ENCODE measurements at regions not wholly inside any gene's neighbourhood (a gene's known extent, or its start where the extent isn't known, plus 50 kb on each side); places are given as distances from the start of the nearest gene placed in this dataset.

DNA sequence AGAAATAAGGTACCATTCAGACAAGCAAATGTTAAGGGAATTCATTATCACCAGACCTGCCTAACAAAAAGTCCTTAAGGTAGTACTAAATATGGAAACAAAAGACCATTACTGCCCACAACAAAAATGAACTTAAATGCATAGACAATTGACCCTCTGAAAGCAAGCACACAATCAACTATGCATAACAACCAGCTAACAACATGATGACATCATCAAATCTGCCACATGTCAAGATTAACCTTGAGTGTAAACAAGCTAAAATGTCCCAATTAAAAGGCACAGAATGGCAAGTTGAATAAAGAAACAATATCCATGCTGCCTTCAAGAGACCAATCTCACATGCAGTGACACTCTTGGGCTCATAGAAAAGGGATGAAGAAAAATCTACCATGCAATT, 160.7 kb upstream of the CPXCR1 start:
- H3K27me3 Mint-ChIP-seq (ENCODE audit: low read depth), result no peaks in the 10 kb centered on the region
- TF ChIP-seq, protein P1, sequence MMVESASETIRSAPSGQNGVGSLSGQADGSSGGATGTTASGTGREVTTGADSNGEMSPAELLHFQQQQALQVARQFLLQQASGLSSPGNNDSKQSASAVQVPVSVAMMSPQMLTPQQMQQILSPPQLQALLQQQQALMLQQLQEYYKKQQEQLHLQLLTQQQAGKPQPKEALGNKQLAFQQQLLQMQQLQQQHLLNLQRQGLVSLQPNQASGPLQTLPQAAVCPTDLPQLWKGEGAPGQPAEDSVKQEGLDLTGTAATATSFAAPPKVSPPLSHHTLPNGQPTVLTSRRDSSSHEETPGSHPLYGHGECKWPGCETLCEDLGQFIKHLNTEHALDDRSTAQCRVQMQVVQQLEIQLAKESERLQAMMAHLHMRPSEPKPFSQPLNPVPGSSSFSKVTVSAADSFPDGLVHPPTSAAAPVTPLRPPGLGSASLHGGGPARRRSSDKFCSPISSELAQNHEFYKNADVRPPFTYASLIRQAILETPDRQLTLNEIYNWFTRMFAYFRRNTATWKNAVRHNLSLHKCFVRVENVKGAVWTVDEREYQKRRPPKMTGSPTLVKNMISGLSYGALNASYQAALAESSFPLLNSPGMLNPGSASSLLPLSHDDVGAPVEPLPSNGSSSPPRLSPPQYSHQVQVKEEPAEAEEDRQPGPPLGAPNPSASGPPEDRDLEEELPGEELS (CRISPR knock-in tag; IDR thresholded peaks at IDR 0.05), result no peak
- TF ChIP-seq ZNF416 (CRISPR knock-in tag; IDR thresholded peaks at IDR 0.05), result no peak
- TF ChIP-seq, protein P2, sequence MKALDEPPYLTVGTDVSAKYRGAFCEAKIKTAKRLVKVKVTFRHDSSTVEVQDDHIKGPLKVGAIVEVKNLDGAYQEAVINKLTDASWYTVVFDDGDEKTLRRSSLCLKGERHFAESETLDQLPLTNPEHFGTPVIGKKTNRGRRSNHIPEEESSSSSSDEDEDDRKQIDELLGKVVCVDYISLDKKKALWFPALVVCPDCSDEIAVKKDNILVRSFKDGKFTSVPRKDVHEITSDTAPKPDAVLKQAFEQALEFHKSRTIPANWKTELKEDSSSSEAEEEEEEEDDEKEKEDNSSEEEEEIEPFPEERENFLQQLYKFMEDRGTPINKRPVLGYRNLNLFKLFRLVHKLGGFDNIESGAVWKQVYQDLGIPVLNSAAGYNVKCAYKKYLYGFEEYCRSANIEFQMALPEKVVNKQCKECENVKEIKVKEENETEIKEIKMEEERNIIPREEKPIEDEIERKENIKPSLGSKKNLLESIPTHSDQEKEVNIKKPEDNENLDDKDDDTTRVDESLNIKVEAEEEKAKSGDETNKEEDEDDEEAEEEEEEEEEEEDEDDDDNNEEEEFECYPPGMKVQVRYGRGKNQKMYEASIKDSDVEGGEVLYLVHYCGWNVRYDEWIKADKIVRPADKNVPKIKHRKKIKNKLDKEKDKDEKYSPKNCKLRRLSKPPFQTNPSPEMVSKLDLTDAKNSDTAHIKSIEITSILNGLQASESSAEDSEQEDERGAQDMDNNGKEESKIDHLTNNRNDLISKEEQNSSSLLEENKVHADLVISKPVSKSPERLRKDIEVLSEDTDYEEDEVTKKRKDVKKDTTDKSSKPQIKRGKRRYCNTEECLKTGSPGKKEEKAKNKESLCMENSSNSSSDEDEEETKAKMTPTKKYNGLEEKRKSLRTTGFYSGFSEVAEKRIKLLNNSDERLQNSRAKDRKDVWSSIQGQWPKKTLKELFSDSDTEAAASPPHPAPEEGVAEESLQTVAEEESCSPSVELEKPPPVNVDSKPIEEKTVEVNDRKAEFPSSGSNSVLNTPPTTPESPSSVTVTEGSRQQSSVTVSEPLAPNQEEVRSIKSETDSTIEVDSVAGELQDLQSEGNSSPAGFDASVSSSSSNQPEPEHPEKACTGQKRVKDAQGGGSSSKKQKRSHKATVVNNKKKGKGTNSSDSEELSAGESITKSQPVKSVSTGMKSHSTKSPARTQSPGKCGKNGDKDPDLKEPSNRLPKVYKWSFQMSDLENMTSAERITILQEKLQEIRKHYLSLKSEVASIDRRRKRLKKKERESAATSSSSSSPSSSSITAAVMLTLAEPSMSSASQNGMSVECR (CRISPR knock-in tag; IDR thresholded peaks at IDR 0.05; ENCODE audit: borderline replicate concordance), result no peak
- DNase-seq (ENCODE audit: low spot score) (no peak), ATAC-seq (no peak)
- H3K4me3 Mint-ChIP-seq, result no peak overlapping the region
- ChIA-PET POLR2A (no interaction called here), CTCF (no interaction called here)
- H3K27ac Mint-ChIP-seq, result no peak overlapping the region
- H3K4me1 Mint-ChIP-seq, result no peaks in the 10 kb centered on the region
- no peaks in the 10 kb centered on the region for H3K36me3 Mint-ChIP-seq
- peaks cover 18% of the 10 kb centered on the region for H3K9me3 Mint-ChIP-seq

DNA sequence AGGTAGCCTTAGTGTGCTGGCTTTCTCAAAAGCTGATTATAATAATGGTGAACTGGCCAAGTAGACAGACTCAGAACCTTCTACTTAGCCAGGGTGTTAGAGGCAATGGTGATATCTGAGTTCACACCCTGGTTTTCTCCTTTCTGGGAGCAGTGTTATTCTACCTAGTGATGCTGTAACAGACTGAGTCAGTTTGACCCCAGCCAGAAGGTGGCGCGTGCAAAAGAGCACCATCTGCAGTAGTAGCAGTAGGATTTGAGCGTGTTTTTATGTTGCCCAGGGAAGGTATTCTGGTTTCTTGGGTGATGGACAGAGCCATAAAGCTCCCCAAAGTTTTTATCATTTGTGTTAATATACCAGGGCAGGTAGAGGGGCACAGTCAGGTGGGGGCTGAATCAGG, 143.8 kb upstream of the CPXCR1 start:
- H3K36me3 Mint-ChIP-seq, result peaks cover 7% of the 10 kb centered on the region
- ChIA-PET POLR2A (no interaction called here), CTCF (no interaction called here)
- H3K4me1 Mint-ChIP-seq, result peaks cover 7% of the 10 kb centered on the region; the same call in 1 of the 2 replicates
- no peak for DNase-seq (ENCODE audit: low spot score)
- no peak overlapping the region for H3K27ac Mint-ChIP-seq
- H3K4me3 Mint-ChIP-seq, result no peak overlapping the region
- no peaks in the 10 kb centered on the region for H3K27me3 Mint-ChIP-seq (ENCODE audit: low read depth)
- H3K9me3 Mint-ChIP-seq, result peaks cover 17% of the 10 kb centered on the region
- TF ChIP-seq, protein P3, sequence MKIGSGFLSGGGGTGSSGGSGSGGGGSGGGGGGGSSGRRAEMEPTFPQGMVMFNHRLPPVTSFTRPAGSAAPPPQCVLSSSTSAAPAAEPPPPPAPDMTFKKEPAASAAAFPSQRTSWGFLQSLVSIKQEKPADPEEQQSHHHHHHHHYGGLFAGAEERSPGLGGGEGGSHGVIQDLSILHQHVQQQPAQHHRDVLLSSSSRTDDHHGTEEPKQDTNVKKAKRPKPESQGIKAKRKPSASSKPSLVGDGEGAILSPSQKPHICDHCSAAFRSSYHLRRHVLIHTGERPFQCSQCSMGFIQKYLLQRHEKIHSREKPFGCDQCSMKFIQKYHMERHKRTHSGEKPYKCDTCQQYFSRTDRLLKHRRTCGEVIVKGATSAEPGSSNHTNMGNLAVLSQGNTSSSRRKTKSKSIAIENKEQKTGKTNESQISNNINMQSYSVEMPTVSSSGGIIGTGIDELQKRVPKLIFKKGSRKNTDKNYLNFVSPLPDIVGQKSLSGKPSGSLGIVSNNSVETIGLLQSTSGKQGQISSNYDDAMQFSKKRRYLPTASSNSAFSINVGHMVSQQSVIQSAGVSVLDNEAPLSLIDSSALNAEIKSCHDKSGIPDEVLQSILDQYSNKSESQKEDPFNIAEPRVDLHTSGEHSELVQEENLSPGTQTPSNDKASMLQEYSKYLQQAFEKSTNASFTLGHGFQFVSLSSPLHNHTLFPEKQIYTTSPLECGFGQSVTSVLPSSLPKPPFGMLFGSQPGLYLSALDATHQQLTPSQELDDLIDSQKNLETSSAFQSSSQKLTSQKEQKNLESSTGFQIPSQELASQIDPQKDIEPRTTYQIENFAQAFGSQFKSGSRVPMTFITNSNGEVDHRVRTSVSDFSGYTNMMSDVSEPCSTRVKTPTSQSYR (CRISPR knock-in tag; IDR thresholded peaks at IDR 0.05), result no peak
- TF ChIP-seq ZNF219 (CRISPR knock-in tag; IDR thresholded peaks at IDR 0.05; ENCODE audit: borderline replicate concordance), result no peak
- ATAC-seq, result peak; percentile 73

DNA sequence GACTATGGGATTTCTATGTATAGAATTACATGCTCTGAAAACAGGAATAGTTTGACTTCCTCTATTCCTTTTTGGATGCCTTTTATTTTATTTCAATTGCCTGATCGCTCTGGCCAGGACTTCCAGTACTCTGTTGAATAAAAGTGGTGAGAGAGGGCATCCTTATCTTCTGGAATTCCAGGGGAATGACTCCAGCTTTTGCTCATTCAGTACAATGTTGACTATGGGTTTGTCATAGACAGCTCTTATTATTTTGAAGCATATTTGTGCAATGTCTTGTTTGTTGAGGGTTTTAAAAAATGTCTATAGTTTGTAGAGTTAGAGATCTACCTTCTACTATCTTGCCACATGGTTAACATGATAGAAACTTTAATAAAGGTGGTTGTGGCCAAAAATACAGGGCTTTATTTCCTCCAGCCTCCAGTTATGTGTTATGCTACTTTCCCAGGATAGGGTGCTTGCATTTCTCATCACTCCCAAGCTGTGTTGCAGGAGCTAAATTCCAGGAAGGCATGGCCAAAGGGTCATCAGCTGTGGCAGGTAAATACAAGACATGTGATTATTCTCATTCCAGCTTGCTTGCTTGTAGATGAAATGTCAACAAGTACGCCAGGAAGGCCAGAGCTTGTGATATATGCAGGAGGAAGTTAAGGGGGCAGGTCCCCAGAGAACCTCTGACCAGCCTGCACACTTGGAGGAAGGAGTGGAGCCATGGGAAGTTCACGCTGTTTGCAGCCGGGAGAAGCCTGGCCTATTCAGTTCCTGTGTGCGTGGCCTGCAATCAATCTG, 142.4 kb upstream of the CPXCR1 start:
- CTCF ChIA-PET, result no interaction called here
- DNase-seq (ENCODE audit: low spot score) (no peak), ATAC-seq (no peak)
- Mint-ChIP-seq H3K4me3 (no peak overlapping the region), H3K9me3 (peaks cover 13% of the 10 kb centered on the region), H3K27ac (no peak overlapping the region), H3K4me1 (peaks cover 7% of the 10 kb centered on the region; the same call in 1 of the 2 replicates), H3K27me3 (ENCODE audit: low read depth) (no peaks in the 10 kb centered on the region), H3K36me3 (peaks cover 4% of the 10 kb centered on the region)
- TF ChIP-seq CREM (CRISPR knock-in tag; IDR thresholded peaks at IDR 0.05) (no peak), SP1 (CRISPR knock-in tag; conservative IDR thresholded peaks at IDR 0.05) (no peak), GTF2I (CRISPR knock-in tag; conservative IDR thresholded peaks at IDR 0.05) (no peak), GABPB1 (CRISPR knock-in tag; IDR thresholded peaks at IDR 0.05) (peak; percentile 86)
- TF ChIP-seq, protein P4, sequence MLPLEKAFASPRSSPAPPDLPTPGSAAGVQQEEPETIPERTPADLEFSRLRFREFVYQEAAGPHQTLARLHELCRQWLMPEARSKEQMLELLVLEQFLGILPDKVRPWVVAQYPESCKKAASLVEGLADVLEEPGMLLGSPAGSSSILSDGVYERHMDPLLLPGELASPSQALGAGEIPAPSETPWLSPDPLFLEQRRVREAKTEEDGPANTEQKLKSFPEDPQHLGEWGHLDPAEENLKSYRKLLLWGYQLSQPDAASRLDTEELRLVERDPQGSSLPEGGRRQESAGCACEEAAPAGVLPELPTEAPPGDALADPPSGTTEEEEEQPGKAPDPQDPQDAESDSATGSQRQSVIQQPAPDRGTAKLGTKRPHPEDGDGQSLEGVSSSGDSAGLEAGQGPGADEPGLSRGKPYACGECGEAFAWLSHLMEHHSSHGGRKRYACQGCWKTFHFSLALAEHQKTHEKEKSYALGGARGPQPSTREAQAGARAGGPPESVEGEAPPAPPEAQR (CRISPR knock-in tag; IDR thresholded peaks at IDR 0.05), result no peak
- POLR2A ChIA-PET, result no interaction called here

Data from WTC11 (cell line).